ENCODE measurements at regions not wholly inside any gene's neighbourhood (a gene's known extent, or its start where the extent isn't known, plus 50 kb on each side); places are given as distances from the start of the nearest gene placed in this dataset.

- intact Hi-C loops (cut with DNase I; ENCODE audit: low total_unique reads), result no loop called here
Measured at GRCh38 chr2:848099-848498, 102.5 kb upstream of the SNTG2 start.

GRCh38 chr2:847669-848068, 103.0 kb upstream of the SNTG2 start:
- no peak for DNase-seq
- no peak overlapping the region for H3K4me3 ChIP-seq
- no peak for TF ChIP-seq POLR2AphosphoS5 (IDR thresholded peaks at IDR 0.05)
- TF ChIP-seq EP300 (IDR thresholded peaks at IDR 0.05), result no peak
- TF ChIP-seq CTCF (IDR thresholded peaks at IDR 0.05), result no peak
- no peak for TF ChIP-seq POLR2A (IDR thresholded peaks at IDR 0.05)
- intact Hi-C loops (cut with DNase I; ENCODE audit: low total_unique reads), result no loop called here
- H3K4me1 ChIP-seq, result no peaks in the 10 kb centered on the region
- no peak overlapping the region for H3K27ac ChIP-seq
- no peaks in the 10 kb centered on the region for H3K36me3 ChIP-seq
- peaks cover 0 to 8% (median 0%) of the 10 kb centered on the region in 3 donors for H3K27me3 ChIP-seq
- H3K9me3 ChIP-seq, result no peaks in the 10 kb centered on the region
- WGBS, 5 donors, result 52 to 68% (median 62%) methylated on average over 10 of the region's 10 CpGs

More at GRCh38 chr2:848099-848498, 102.5 kb upstream of the SNTG2 start:
- no peak overlapping the region for H3K27ac ChIP-seq
- no peaks in the 10 kb centered on the region for H3K36me3 ChIP-seq
- H3K9me3 ChIP-seq, result no peaks in the 10 kb centered on the region
- no peaks in the 10 kb centered on the region for H3K4me1 ChIP-seq
- TF ChIP-seq POLR2A (IDR thresholded peaks at IDR 0.05) (no peak), POLR2AphosphoS5 (IDR thresholded peaks at IDR 0.05) (no peak), EP300 (IDR thresholded peaks at IDR 0.05) (no peak), CTCF (IDR thresholded peaks at IDR 0.05) (no peak)
- peaks cover 0 to 8% (median 0%) of the 10 kb centered on the region in 3 donors for H3K27me3 ChIP-seq
- DNase-seq, result no peak
- H3K4me3 ChIP-seq, result no peak overlapping the region
- 78 to 90% (median 81%) methylated on average over 3 of the region's 3 CpGs for WGBS, 5 donors

- intact Hi-C loops (cut with DNase I; ENCODE audit: low total_unique reads), result no loop called here
- H3K27me3 ChIP-seq, result peaks cover 0 to 14% (median 0%) of the 10 kb centered on the region in 3 donors
- no peak overlapping the region for H3K4me3 ChIP-seq
- no peaks in the 10 kb centered on the region for H3K36me3 ChIP-seq
- no peak for DNase-seq
- H3K4me1 ChIP-seq, result no peaks in the 10 kb centered on the region
- no peak overlapping the region for H3K27ac ChIP-seq
- H3K9me3 ChIP-seq, result no peaks in the 10 kb centered on the region
- TF ChIP-seq EP300 (IDR thresholded peaks at IDR 0.05) (no peak), POLR2AphosphoS5 (IDR thresholded peaks at IDR 0.05) (no peak), CTCF (IDR thresholded peaks at IDR 0.05) (no peak), POLR2A (IDR thresholded peaks at IDR 0.05) (no peak)
- 57 to 75% (median 62%) methylated on average over 3 of the region's 3 CpGs for WGBS, 5 donors
Measured at GRCh38 chr2:844715-845114, 105.9 kb upstream of the SNTG2 start.

GRCh38 chr2:842151-842803, 108.4 kb upstream of the SNTG2 start:
- H3K4me1 ChIP-seq, result no peaks in the 10 kb centered on the region
- WGBS, 5 donors, result 65 to 71% (median 68%) methylated on average over 16 of the region's 16 CpGs
- no peaks in the 10 kb centered on the region for H3K9me3 ChIP-seq
- intact Hi-C loops (cut with DNase I; ENCODE audit: low total_unique reads), result no loop called here
- no peak overlapping the region for H3K27ac ChIP-seq
- H3K27me3 ChIP-seq, result peaks cover 0 to 14% (median 0%) of the 10 kb centered on the region in 3 donors
- no peak for DNase-seq
- TF ChIP-seq POLR2A (IDR thresholded peaks at IDR 0.05) (no peak), CTCF (IDR thresholded peaks at IDR 0.05) (no peak), EP300 (IDR thresholded peaks at IDR 0.05) (no peak), POLR2AphosphoS5 (IDR thresholded peaks at IDR 0.05) (no peak)
- no peak overlapping the region for H3K4me3 ChIP-seq
- no peaks in the 10 kb centered on the region for H3K36me3 ChIP-seq

All from stomach (tissue), 8 donors.